GM21360 (cell line): ENCODE measurements at regions not wholly inside any gene's neighbourhood (a gene's known extent, or its start where the extent isn't known, plus 50 kb on each side); places are given as distances from the start of the nearest gene placed in this dataset.

ENCODE experiments used
- ATAC-seq: cut with Tn5 transposase; IDR thresholded peaks from one replicate; pipeline ENCODE4 v1.9.1; 2021; ENCODE audit warnings: mild to moderate bottlenecking, moderate library complexity; ENCODE audit not compliant: unreplicated experiment

- ATAC-seq: no peak
Measured at GRCh38 chr20:11833825-11834224, 83.9 kb upstream of the BTBD3 start.

GRCh38 chr20:11838076-11838636, 79.5 kb upstream of the BTBD3 start:
- ATAC-seq: no peak

- no peak for ATAC-seq
Measured at GRCh38 chr20:11841972-11842461, 75.7 kb upstream of the BTBD3 start.

- ATAC-seq: no peak
Measured at GRCh38 chr20:11843289-11843688, 74.4 kb upstream of the BTBD3 start.

GRCh38 chr20:11844691-11845090, 73.0 kb upstream of the BTBD3 start:
- ATAC-seq: no peak

GRCh38 chr20:11845340-11845739, 72.4 kb upstream of the BTBD3 start:
- no peak for ATAC-seq

GRCh38 chr20:11846131-11846530, 71.6 kb upstream of the BTBD3 start:
- ATAC-seq: no peak

GRCh38 chr20:11847827-11848226, 69.9 kb upstream of the BTBD3 start:
- no peak for ATAC-seq

- ATAC-seq: no peak
Measured at GRCh38 chr20:11849270-11849915, 68.3 kb upstream of the BTBD3 start.

GRCh38 chr20:11849976-11850670, 67.6 kb upstream of the BTBD3 start:
- no peak for ATAC-seq

- no peak for ATAC-seq
Measured at GRCh38 chr20:11850901-11851300, 66.8 kb upstream of the BTBD3 start.

- no peak for ATAC-seq
Measured at GRCh38 chr20:11851646-11852045, 66.0 kb upstream of the BTBD3 start.

GRCh38 chr20:11852189-11852588, 65.5 kb upstream of the BTBD3 start:
- ATAC-seq: no peak

- ATAC-seq: no peak
Measured at GRCh38 chr20:11852811-11853210, 64.9 kb upstream of the BTBD3 start.

GRCh38 chr20:11853359-11853758, 64.3 kb upstream of the BTBD3 start:
- no peak for ATAC-seq

GRCh38 chr20:11861479-11861878, 56.2 kb upstream of the BTBD3 start:
- no peak for ATAC-seq

- no peak for ATAC-seq
Measured at GRCh38 chr20:11867291-11867919, 50.3 kb upstream of the BTBD3 start.
